DND-41 (cell line): ENCODE measurements at regions not wholly inside any gene's neighbourhood (a gene's known extent, or its start where the extent isn't known, plus 50 kb on each side); places are given as distances from the start of the nearest gene placed in this dataset.

ENCODE experiments used
- ATAC-seq: fragments of 200-7000 bp; cut with Tn5 transposase; 3 replicates; pipeline ENCODE4 v1.9.1; 2021; ENCODE audit warnings: low read depth; ENCODE audit not compliant: insufficient read depth
- DNase-seq: peaks from one replicate; pipeline ENCODE4 v3.0.0-alpha.2; 2020
- H2AFZ ChIP-seq: 2 replicates; pipeline ENCODE4 v1.6.0; 2012; ENCODE audit warnings: low read depth, low read length
- H3K27ac ChIP-seq: 2 replicates; pipeline ENCODE4 v1.5.1; 2012; ENCODE audit warnings: low read length, inconsistent platforms
- H3K27me3 ChIP-seq: fragments of 200-600 bp; sonication (generic); 2 replicates; pipeline ENCODE4 v1.6.0; 2012; ENCODE audit warnings: low read length, mild to moderate bottlenecking, inconsistent platforms; ENCODE audit not compliant: insufficient read depth, poor library complexity
- H3K36me3 ChIP-seq: 2 replicates; pipeline ENCODE4 v1.5.1; 2012; ENCODE audit warnings: low read length, inconsistent platforms; ENCODE audit not compliant: insufficient read depth
- H3K4me1 ChIP-seq: 2 replicates; pipeline ENCODE4 v1.5.1; 2012; ENCODE audit warnings: mild to moderate bottlenecking, low read length; ENCODE audit not compliant: insufficient read depth
- H3K4me2 ChIP-seq: 2 replicates; pipeline ENCODE4 v1.6.0; 2012; ENCODE audit warnings: mild to moderate bottlenecking, moderate library complexity, low read length, inconsistent platforms; ENCODE audit not compliant: insufficient read depth
- H3K4me3 ChIP-seq, 2 experiments: fragments of 200-600 bp in 1 of 2; shearing (Covaris generic) in 1 of 2; 2 replicates each; pipeline ENCODE4 v1.5.1; 2012 to 2016; ENCODE audit warnings: inconsistent platforms in 2 of 2, low read length in 2 of 2, mild to moderate bottlenecking in 2 of 2, low read depth in 1 of 2, moderate library complexity in 1 of 2
- H3K79me2 ChIP-seq: 2 replicates; pipeline ENCODE4 v1.6.0; 2012; ENCODE audit warnings: low read length, inconsistent platforms; ENCODE audit not compliant: insufficient read depth
- H3K9ac ChIP-seq: 2 replicates; pipeline ENCODE4 v1.6.0; 2012; ENCODE audit warnings: low read depth, mild to moderate bottlenecking, inconsistent platforms, low read length, moderate library complexity
- H3K9me3 ChIP-seq: 2 replicates; pipeline ENCODE4 v1.5.1; 2012; ENCODE audit warnings: low read length, moderate library complexity, mild to moderate bottlenecking, inconsistent platforms; ENCODE audit not compliant: insufficient read depth, severe bottlenecking
- H4K20me1 ChIP-seq: 2 replicates; pipeline ENCODE4 v1.6.0; 2012; ENCODE audit warnings: low read length; ENCODE audit not compliant: insufficient read depth
- EZH2 ChIP-seq: IDR thresholded peaks from 3 replicates; pipeline ENCODE4 v1.6.1; 2012; ENCODE audit warnings: borderline replicate concordance, low read depth, mild to moderate bottlenecking, moderate library complexity, low read length, inconsistent platforms; ENCODE audit not compliant: severe bottlenecking
- TF ChIP-seq, protein P1 (sequence below): IDR thresholded peaks from 2 replicates; pipeline ENCODE4 v1.5.1; 2012; ENCODE audit warnings: borderline replicate concordance, low read length, moderate library complexity, mild to moderate bottlenecking; ENCODE audit not compliant: poor library complexity, severe bottlenecking; ENCODE audit errors: extremely low read depth

DNA sequence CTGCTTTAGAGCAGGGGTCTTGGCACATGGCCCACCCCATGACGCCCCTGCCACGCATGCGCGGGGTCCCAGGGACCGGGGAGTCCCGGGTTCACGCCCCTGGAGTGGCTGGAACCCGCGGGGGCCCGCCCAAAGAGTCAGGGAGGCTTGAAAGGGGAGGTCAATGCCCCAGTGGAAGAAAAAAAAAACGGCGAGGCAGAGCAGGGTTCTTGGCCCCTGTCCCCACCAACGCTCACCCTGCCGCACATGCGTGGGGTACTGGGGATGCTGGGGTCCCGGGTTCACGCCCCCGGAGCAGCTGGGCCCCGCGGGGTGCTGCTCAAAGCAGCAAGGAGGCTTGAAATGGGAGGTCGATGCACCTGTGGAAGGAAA lies 319.1 kb downstream of the ALG10 start:
- no peaks in the 10 kb centered on the region for H3K79me2 ChIP-seq
- H2AFZ ChIP-seq: no peak overlapping the region
- H3K4me2 ChIP-seq: no peak overlapping the region
- H3K27me3 ChIP-seq: no peaks in the 10 kb centered on the region
- H3K4me1 ChIP-seq: no peaks in the 10 kb centered on the region
- H3K4me3 ChIP-seq: no peak overlapping the region
- H4K20me1 ChIP-seq: no peaks in the 10 kb centered on the region
- H3K27ac ChIP-seq: no peak overlapping the region
- TF ChIP-seq EZH2: no peak
- TF ChIP-seq, protein P1, sequence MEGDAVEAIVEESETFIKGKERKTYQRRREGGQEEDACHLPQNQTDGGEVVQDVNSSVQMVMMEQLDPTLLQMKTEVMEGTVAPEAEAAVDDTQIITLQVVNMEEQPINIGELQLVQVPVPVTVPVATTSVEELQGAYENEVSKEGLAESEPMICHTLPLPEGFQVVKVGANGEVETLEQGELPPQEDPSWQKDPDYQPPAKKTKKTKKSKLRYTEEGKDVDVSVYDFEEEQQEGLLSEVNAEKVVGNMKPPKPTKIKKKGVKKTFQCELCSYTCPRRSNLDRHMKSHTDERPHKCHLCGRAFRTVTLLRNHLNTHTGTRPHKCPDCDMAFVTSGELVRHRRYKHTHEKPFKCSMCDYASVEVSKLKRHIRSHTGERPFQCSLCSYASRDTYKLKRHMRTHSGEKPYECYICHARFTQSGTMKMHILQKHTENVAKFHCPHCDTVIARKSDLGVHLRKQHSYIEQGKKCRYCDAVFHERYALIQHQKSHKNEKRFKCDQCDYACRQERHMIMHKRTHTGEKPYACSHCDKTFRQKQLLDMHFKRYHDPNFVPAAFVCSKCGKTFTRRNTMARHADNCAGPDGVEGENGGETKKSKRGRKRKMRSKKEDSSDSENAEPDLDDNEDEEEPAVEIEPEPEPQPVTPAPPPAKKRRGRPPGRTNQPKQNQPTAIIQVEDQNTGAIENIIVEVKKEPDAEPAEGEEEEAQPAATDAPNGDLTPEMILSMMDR: no peak
- DNase-seq (no peak), ATAC-seq (no peak)
- H3K36me3 ChIP-seq: no peaks in the 10 kb centered on the region
- no peak overlapping the region for H3K9ac ChIP-seq
- peaks cover 56% of the 10 kb centered on the region for H3K9me3 ChIP-seq

DNA sequence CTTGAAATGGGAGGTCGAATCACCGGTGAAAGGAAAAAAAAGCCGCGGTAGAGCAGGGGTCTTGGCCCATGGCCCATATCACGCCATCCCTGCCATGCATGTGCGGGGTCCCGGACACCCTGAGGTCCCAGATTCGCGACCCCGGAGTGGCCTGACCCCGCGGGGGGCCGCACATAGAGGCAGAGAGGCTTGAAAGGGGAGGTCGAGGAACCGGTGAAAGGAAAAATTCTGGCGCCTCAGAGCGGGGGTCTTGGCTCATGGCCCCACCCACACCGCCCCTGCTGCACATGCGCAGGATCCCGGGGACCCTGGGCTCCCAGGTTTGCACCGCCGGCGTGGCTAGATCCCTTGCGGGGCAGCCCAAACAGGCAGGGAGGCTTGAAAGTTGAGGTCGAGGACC lies 319.8 kb downstream of the ALG10 start:
- H3K79me2 ChIP-seq: no peaks in the 10 kb centered on the region
- no peak for ATAC-seq
- peaks cover 51% of the 10 kb centered on the region for H3K9me3 ChIP-seq
- no peak overlapping the region for H3K27ac ChIP-seq
- TF ChIP-seq, protein P1: no peak
- no peak for TF ChIP-seq EZH2
- DNase-seq: no peak
- no peaks in the 10 kb centered on the region for H4K20me1 ChIP-seq
- H3K4me1 ChIP-seq: no peaks in the 10 kb centered on the region
- no peak overlapping the region for H2AFZ ChIP-seq
- H3K9ac ChIP-seq: no peak overlapping the region
- no peak overlapping the region for H3K4me2 ChIP-seq
- H3K4me3 ChIP-seq: no peak overlapping the region
- H3K36me3 ChIP-seq: no peaks in the 10 kb centered on the region
- H3K27me3 ChIP-seq: no peaks in the 10 kb centered on the region

DNA sequence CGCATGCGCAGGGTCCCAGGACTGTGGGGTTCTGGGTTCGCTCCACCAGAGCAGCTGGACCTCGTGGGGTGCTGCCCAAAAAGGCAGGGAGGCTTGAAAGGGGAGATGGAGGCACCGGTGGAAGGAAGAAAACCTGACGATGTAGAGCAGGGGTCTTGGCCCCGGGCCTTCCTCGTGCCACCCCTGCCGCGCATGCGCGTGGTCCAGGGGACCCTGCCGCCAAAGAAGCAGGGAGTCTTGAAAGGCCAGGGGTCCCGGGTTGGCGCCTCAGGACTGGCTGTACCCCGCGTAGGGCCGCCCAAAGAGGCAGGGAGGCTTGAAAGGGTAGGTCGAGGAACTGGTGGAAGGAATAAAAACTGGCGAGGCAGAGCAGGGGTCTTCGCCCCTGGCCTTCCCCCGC lies 321.0 kb downstream of the ALG10 start:
- H3K4me3 ChIP-seq: no peak overlapping the region
- no peaks in the 10 kb centered on the region for H3K27me3 ChIP-seq

More for the DNA sequence above, 321.0 kb downstream of the ALG10 start:
- Histone ChIP-seq H3K79me2 (no peaks in the 10 kb centered on the region), H4K20me1 (no peaks in the 10 kb centered on the region), H3K4me2 (no peak overlapping the region), H3K9ac (no peak overlapping the region), H3K4me1 (no peaks in the 10 kb centered on the region), H3K9me3 (peaks cover 56% of the 10 kb centered on the region), H3K36me3 (no peaks in the 10 kb centered on the region), H3K27ac (no peak overlapping the region), H2AFZ (no peak overlapping the region)
- ATAC-seq: no peak
- TF ChIP-seq, protein P1: no peak
- no peak for TF ChIP-seq EZH2
- no peak for DNase-seq
